ENCODE measurements at regions not wholly inside any gene's neighbourhood (a gene's known extent, or its start where the extent isn't known, plus 50 kb on each side); places are given as distances from the start of the nearest gene placed in this dataset.

GRCh38 chr6:15730442-15730841 is 67.6 kb upstream of the DTNBP1 start (continued):
- TF ChIP-seq ETS1 (IDR thresholded peaks at IDR 0.05) (no peak), CREB1 (CRISPR knock-in tag; IDR thresholded peaks at IDR 0.05; ENCODE audit: low read depth) (no peak), JUNB (IDR thresholded peaks at IDR 0.05; ENCODE audit: unreplicated experiment) (no peak), ZNF114 (CRISPR knock-in tag; IDR thresholded peaks at IDR 0.05) (no peak), CTCF (conservative IDR thresholded peaks at IDR 0.05; ENCODE audit: low read depth in 2 of 2) (no peak), EZH2phosphoT487 (IDR thresholded peaks at IDR 0.05; ENCODE audit: unreplicated experiment) (no peak), NANOG (IDR thresholded peaks at IDR 0.05; ENCODE audit: borderline replicate concordance) (no peak), ZNF331 (CRISPR knock-in tag; IDR thresholded peaks at IDR 0.05; ENCODE audit: low read depth) (no peak), STAT1 (IDR thresholded peaks at IDR 0.05; ENCODE audit: unreplicated experiment) (no peak)

- no peaks in the 10 kb centered on the region; the same call in 2 of the 3 replicates for H3K4me1 Mint-ChIP-seq
- H2AFZ ChIP-seq, result 0 out of 2 replicates have a peak overlapping the region, but pooled peaks have one; percentile 21
- ATAC-seq, result no peak
- TF ChIP-seq REST (IDR thresholded peaks at IDR 0.05; ENCODE audit: unreplicated experiment), result no peak
- TF ChIP-seq NANOG (IDR thresholded peaks at IDR 0.05; ENCODE audit: borderline replicate concordance), result no peak
- TF ChIP-seq CTCF (conservative IDR thresholded peaks at IDR 0.05; ENCODE audit: low read depth in 2 of 2), result no peak
- TF ChIP-seq ZNF331 (CRISPR knock-in tag; IDR thresholded peaks at IDR 0.05; ENCODE audit: low read depth), result no peak
- TF ChIP-seq STAT1 (IDR thresholded peaks at IDR 0.05; ENCODE audit: unreplicated experiment), result no peak
Observed at GRCh38 chr6:15722731-15723130, 59.9 kb upstream of the DTNBP1 start.

More at GRCh38 chr6:15722731-15723130, 59.9 kb upstream of the DTNBP1 start:
- Mint-ChIP-seq H3K27ac (no peak overlapping the region), H3K9me3 (peaks cover 4% of the 10 kb centered on the region; the same call in 2 of the 3 replicates), H3K4me3 (no peak overlapping the region), H3K27me3 (ENCODE audit: insufficient read depth, low read depth, poor library complexity) (peaks cover 4% of the 10 kb centered on the region), H3K36me3 (ENCODE audit: low read depth) (peaks cover 1% of the 10 kb centered on the region; the same call in 2 of the 3 replicates)
- no peaks in the 10 kb centered on the region for H3K79me2 ChIP-seq (replicated peaks; ENCODE audit: insufficient read depth)
- H3K36me3 ChIP-seq (ENCODE audit: insufficient read depth), result no peaks in the 10 kb centered on the region
- H3K27ac ChIP-seq (ENCODE audit: low read depth), result no peak overlapping the region
- H3K27me3 ChIP-seq (ENCODE audit: insufficient read depth), result no peaks in the 10 kb centered on the region
- no peaks in the 10 kb centered on the region for H4K20me1 ChIP-seq (replicated peaks; ENCODE audit: insufficient read depth)
- H3K9me2 ChIP-seq (ENCODE audit: insufficient read depth), result no peaks in the 10 kb centered on the region; the same call in 1 of the 2 replicates
- H3K4me3 ChIP-seq, result no peak overlapping the region
- no peak for DNase-seq (ENCODE audit: low spot score)
- no peaks in the 10 kb centered on the region for H3K4me1 ChIP-seq (ENCODE audit: insufficient read depth)
- H3F3A ChIP-seq (replicated peaks; ENCODE audit: low read depth), result no peaks in the 10 kb centered on the region
- H3K4me2 ChIP-seq, result no peak overlapping the region
